ENCODE measurements at regions not wholly inside any gene's neighbourhood (a gene's known extent, or its start where the extent isn't known, plus 50 kb on each side); places are given as distances from the start of the nearest gene placed in this dataset.

DNA sequence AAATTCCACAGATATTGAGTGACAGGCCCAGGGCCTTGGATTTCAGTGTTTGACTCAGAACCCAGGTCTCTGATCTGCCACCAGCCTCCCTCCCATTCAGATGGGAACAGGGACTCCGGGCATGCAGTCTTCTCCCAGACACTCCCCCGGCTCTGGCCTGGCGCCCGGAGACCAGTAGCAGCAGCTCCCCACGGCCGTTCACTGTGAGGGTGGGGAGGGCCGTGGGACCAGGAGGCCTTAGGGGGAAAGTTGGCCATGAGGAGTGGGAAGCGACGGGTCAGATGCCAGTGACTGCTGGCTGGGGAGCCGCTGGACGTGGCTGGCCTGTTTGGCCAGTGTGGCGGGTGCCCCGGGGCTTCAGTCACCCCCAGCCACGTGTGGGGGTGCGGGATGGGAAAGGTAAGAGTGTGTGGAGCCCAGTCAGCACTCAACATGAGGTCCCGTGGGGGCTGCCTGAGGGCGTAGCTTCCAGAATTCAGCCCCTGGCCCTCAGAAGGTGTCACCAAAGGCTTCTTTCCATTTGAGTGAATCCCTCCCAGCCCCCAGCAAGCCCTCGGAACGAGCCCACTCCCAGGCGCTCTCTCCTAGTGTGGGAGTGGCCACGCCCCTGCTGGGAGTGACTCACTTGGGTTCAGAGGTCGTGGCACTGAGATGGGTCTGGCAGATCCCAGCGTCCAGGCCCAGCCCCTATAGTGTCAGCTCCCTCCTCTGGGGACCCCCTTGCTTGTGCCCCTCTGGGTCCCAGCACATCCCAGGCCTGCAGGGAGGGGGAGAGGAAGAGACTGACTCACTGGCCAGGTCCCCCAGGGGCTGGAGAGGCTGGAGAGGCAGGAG is 309.4 kb downstream of the SEC14L1 start:
- DNase-seq = no peak

DNA sequence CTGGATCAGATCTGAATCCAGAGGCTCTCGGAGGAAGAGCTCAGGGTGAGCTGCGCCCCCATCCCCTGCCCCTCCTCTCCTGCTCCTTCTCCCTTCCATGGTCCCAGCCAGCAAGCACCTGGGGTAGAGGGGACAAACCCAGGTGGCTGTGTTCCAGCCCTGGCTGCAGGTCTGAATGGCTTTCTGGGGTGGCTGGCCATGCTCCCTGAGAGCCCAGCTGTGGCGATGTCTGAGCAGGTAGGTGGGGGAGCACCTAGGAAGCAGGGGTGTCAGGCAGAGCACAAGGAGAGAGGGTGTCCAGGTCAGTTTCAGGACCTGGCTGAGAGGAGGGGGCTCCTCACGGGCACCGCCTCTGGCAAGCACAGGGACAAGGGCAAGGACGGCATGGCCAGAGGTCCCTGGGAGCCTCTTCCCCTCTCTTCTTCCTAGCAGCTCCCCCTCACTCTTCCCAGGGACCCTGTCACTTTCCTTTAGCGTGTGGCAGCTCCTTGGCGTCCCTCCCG is 310.0 kb downstream of the SEC14L1 start:
- no peak for DNase-seq

- DNase-seq = peak; percentile 42
Measured at GRCh38 chr17:77451245-77451893, 310.6 kb downstream of the SEC14L1 start.

DNA sequence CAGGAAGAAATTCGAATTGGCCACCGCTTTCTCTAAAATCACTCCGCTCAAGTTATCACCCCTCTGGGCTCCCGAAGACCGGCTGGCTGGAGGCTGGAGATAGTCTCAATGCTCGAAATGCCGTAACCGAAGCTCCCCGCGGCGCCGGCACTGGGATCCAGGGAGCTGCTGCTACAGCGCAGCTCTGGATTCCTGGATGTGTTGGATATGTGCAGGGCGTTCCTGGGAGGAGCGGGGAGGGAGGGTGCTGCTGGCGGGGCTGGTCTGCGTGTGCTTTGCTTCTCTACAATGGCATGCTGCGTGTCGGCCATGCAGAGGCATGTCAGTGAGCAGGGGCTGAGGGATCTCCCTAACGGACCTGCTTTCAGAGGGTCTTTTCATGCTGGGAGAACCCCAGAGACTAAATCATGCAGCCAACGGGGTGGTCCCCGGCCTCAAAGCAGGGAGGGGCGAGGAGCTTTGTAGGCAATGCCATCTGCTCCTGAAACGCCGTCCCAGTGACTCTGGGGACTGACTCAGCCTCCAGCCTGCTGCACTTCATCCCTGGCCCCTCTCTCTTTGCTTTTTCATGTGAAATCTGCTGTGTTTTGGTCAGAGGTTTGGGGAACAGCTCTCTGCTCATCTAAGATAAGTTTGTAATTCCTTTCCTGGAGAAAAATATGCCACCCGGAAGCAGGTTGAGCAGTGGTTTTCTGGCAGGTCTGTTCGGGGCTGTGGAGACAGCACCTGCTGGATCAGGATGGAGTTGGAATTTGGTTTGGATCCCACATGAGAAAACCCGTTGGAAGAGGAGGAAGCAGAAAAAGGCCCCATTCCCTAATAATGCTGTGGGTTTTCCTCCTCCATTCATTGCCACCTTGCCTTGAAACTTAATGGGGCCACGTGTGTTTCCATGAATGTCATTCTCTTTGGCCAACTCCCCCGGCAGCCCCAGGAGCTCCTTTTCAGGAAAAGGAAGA is 311.4 kb downstream of the SEC14L1 start:
- DNase-seq = no peak

DNA sequence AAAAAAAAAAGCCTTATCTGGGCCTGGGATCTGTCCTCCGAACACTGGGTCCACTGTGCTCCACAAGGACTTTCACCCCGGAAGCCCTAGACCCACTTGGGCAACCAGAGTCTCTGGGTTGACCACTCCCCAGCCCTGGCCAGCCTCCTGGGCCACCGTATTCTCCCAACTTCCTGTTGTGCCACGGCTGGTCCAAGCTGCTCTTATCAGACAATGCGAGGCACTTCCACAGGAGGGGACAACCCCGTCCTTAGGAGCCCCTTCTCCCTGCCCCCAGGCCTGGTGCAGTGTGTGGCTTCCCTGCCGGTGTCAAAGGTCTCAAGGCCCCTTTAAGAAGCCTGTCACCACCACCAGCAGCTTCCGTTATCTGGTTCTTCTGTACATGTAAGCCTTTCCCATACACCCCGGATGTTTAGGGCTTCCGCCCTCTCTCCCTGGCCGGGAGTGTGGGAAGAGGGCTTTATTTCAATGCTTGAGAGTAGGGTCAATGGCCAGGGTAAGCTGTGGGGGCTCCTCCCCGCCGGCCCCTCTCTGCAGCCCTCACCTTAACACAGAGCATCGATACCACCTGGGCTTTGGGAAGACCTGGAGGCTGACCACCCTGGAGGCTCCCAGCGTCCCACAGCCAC is 313.0 kb downstream of the SEC14L1 start:
- DNase-seq = peak; percentile 47

- no peak for DNase-seq
Measured at GRCh38 chr17:77454242-77455095, 313.7 kb downstream of the SEC14L1 start.

DNA sequence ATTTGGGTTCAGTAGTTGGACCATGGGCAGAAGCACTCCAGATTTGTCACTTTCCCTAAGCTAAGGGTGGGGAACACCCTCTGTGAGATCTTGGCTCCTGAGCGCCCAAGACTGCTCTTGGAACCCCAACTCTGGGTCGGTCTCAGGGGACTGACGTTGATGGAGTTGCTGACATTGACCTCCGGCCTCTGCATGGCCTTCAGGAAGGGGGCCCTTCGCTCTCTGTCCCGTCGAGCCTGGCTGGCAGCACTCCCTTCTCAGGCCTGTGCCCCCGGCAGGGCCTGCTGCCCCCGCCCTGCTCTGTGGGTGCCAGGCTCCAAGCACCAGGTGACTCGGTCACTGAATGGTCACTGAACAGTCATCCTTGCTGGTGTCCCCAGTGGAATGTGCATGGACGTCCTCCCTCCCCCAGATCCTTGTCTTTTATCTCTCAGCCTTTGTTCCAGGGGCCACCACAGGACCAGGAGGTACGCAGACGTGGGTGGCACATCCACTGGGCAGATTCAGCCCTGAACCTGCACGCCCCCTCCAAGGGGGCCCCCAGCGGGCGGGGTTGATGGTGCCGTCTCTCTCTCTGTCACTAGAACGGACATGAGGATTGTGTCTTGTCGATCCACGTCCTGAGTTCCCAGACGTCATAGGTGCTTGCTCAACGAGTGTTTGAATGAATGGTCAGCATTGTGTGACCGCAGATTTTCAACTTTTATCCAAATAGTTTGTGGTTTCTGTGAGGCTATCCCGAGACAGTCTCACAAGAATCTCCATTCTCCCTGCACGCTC is 314.5 kb downstream of the SEC14L1 start:
- DNase-seq = no peak

DNA sequence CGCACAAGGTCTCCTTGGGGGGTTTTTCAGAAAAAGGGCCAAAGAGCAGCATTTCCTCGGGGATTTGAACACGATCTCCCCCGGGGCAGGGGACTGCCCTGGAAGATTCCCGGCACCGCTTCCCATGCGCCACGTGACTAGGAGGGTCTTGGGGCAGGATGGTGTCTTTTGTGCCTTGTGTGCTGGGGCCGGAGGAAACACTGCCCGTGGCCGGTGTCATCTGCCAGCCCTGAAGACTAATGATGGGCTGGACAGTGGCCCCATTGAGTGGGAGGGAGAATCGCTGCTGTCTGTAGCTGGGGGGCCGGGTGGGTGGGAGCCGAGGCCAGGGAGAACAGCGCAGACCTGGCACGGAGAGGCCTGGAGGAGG is 315.1 kb downstream of the SEC14L1 start:
- no peak for DNase-seq

GRCh38 chr17:77456271-77456950 is 315.6 kb downstream of the SEC14L1 start:
- no peak for DNase-seq

DNA sequence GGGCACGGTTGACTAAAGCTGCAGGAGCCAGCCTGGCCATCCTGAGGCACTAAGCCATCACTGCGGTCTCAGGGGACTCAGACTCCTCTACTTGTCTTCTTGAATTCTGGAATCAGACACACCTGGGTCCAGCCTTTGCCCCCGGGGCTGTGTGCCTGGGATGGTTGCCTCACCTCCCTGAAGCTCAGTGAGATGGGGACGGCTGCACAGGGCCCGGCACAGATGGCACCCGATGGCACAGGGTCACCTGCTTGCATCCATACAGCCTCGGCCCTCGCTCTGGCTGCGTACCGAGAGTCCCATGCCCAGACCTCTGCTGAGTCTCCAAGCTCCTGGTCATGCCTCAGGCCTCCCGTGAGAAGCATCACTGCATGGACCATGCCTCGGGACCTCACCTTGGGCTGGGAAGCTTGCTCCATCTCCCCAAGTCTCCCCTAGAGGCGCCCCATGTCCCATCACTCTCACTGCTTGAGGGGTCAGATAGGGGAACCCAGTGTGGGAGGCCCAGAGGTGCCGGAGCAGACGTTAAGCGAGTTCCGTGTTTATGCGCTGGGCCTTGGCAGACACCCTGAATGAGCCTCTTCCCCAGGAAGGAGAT is 316.3 kb downstream of the SEC14L1 start:
- no peak for DNase-seq

DNA sequence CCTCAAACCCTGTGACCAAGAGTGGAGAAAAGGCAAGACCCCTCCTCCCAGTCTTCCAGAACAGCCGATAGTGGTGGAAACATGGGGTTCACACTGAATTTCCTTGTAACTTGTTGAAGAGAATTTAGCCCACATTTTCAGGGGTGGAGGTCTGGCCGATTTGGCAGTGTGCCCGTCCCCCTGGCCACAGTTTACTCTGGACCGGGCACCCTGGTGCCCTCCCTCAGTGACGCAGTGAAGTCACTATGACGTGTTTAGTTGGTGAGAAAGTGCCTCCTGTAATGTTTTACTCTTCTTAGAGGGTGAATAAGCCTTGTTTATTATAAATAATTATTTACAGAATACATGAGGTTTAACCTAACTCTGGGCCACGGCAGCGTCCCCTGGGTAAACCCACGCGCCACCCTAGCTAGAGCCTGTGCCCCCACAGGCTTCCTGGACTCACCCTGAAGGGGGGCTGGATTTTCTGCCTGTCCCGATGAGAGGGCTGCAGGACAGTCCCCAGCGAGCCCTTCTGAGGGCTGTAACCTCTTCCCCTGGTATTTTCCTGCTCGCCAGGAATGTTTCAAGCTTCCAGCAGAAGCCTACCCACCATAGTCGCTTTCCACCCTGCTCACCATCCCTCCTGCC is 316.9 kb downstream of the SEC14L1 start:
- DNase-seq = no peak

DNA sequence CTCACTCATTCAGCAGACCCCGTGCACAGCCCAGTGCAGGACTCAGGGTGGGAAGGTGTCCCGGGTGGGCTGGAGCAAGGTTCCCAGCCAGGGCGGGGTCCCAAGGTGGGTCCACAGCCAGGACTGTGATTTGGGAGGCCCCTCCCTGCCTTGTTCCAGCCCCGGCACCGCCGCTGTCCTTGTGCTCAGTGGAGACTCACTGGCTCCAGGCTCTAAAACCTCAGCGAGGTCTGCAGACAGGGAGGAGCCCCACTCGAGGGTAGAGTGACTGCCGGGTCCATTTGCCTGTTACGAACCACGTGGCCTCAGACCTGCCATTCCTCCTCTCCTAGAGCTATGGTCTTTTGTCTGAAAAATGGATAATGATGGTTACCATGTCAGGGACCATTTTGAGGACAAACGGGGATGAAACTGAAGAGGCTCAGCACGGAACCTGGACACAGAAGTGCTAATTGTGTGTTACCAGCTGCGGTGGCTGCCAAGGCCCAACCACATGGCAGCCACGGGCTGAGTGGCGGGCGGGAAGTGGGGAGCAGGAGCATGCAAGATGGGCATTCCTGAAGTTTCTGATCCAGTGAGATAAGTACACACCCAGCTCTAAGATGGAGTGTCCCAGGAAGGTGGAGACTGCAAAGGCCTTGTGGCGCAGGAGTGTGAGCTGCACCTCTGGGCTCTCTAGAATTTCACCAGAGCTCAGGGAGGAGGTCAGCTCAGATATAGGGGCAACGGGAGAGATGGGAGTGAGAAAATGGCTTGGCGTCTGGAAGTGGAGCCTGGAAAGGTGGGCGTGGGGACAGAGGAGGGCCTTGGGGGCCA is 317.6 kb downstream of the SEC14L1 start:
- no peak for DNase-seq

- DNase-seq = no peak
Measured at GRCh38 chr17:77459018-77459755, 318.4 kb downstream of the SEC14L1 start.

- DNase-seq = no peak
Measured at GRCh38 chr17:77460514-77461046, 319.8 kb downstream of the SEC14L1 start.

DNA sequence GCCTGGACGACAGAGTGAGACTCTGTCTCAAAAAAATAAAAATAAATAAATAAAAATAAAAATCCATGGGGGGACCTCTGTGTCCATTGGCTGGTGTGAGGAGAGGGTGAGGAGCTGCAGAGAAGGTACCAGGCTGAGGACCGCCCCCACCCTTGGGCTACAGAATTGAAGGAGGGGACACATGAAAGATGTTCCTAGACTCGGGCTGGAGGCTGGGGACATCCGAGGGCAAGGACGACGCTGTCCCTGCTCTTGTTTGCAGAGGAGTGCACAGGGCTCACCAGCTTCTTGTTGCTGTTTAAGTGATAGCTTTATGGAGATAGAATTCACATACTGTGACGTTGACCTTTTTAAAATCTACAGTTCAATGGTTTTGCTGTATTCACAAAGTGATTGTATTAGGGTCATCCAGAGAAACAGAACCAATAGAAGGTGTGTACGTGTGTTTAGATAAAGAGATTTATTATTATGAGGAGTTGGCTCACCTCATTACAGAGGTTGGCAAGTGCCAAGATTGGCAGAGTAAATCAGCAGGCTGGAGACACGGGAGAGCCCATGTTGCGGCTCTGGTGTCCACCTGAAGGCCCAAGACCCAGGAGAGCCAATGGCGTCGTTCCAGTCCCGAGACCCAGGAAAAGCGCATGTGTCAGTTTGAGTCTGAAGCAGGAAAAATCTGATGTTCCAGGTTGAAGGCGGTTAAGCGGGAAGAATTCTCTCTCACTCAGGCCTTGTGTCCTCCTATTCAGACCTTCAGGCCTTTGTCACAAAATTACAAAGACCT is 320.7 kb downstream of the SEC14L1 start:
- DNase-seq = no peak

GRCh38 chr17:77462090-77462489 is 321.3 kb downstream of the SEC14L1 start:
- DNase-seq = peak; percentile 40
